ENCODE measurements at regions not wholly inside any gene's neighbourhood (a gene's known extent, or its start where the extent isn't known, plus 50 kb on each side); places are given as distances from the start of the nearest gene placed in this dataset.

DNA sequence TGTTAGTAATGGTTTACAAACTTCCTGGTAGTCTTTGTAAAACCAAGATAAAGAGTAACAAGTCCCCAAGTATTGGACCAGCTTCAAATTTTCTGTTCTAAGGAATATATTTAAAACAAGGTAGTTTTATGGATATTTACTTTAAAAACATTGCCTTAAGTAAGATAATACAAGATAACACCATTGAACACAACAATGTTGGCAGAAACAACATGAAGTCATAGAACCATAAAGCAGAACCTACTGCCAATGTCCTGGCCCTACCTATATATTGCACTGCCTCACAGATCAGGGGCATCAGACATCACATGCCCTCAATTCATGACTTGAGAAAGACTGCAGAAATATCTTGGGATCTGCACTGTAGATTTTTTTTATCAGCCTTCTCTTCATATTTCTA is 1176.2 kb downstream of the PCDH7 start:
- no peaks in the 10 kb centered on the region for H3K4me1 Mint-ChIP-seq
- no peaks in the 10 kb centered on the region for H3K36me3 Mint-ChIP-seq
- H3K9me3 Mint-ChIP-seq = no peaks in the 10 kb centered on the region
- H3K27ac Mint-ChIP-seq = no peak overlapping the region
- H3K4me3 Mint-ChIP-seq = no peak overlapping the region
- no peak for ATAC-seq
- H3K27me3 Mint-ChIP-seq = no peaks in the 10 kb centered on the region

DNA sequence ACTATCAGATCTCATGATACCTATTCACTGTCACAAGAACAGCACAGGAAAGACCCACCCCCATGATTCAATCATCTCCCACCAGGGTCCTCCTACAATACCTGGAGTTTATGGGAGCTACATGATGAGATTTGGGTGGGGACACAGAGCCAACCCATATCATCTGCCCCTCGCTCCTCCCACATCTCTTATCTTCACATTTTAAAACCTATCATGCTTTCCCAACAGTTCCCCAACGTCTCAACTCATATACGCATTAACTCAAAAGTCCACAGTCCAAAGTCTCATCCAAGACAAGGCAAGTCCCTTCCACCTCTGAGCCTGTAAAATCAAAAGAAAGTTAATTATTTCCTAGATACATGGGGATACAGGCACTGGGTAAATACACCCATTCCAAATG is 1185.2 kb downstream of the PCDH7 start:
- Mint-ChIP-seq H3K4me3 (no peak overlapping the region), H3K4me1 (no peaks in the 10 kb centered on the region), H3K9me3 (peaks cover 2% of the 10 kb centered on the region), H3K27me3 (no peaks in the 10 kb centered on the region), H3K27ac (no peak overlapping the region), H3K36me3 (no peaks in the 10 kb centered on the region)
- ATAC-seq = no peak

DNA sequence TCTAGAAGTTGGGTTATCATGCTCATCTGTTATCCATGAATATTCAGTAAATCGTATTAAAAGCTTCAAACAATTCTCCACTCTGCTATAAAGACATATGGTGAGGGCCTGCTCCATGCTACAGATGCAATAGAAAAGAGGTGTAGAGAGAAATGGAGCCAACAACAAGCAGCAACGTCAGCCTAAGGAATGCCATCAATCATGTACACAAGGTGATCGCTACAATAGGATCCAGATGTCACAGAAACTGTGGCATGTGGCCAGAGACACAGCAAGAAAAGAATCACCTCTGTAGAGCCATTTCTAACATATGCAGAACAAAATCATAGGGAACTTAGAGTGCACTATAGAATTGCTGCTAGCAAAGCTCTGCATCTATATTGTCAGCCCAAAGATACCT is 1188.1 kb downstream of the PCDH7 start:
- no peak for ATAC-seq
- no peak overlapping the region for H3K4me3 Mint-ChIP-seq

DNA sequence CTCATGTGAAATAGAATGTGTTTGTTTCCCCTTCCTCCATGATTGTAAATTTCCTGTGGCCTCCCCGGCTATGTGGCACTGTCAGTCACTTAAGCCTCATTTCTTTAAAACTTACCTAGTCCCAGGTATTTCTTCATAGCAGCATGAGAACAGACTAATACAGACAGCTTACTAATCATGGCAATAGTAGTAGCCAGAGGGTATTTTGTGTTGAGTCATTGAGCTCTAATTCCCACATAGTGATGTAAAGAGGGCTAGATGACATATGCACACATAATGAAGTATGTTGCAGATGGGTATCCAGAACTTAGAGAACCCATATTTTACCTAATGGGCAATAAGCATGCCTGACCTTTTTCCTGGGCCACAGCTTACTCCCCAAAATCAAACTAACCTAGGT is 1197.2 kb downstream of the PCDH7 start:
- peaks cover 9% of the 10 kb centered on the region for H3K9me3 Mint-ChIP-seq
- no peaks in the 10 kb centered on the region for H3K36me3 Mint-ChIP-seq
- H3K27ac Mint-ChIP-seq = no peak overlapping the region
- ATAC-seq = no peak
- H3K4me3 Mint-ChIP-seq = no peak overlapping the region
- no peaks in the 10 kb centered on the region for H3K27me3 Mint-ChIP-seq
- no peaks in the 10 kb centered on the region for H3K4me1 Mint-ChIP-seq

More for the DNA sequence above, 1188.1 kb downstream of the PCDH7 start:
- Mint-ChIP-seq H3K36me3 (no peaks in the 10 kb centered on the region), H3K4me1 (no peaks in the 10 kb centered on the region), H3K9me3 (no peaks in the 10 kb centered on the region), H3K27me3 (no peaks in the 10 kb centered on the region), H3K27ac (no peak overlapping the region)

DNA sequence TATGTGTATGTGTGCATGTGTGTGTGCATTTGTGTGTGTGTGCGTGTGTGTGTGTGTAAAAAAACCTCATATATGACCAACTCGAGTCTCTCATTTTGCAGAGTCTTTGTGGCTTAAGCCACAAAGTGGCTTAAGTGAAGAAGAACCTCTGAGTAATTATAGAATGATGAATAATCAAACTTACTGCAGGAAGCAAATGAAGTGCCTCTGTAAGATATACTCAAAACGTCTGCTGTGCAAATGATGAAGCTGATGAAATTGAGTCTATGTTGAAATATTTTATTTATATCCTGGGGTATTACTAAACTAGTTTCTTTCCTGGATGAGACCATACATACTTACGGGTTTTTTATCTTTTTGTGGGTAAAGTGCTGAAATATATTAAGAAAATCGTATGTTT is 1198.7 kb downstream of the PCDH7 start:
- H3K36me3 Mint-ChIP-seq = no peaks in the 10 kb centered on the region
- H3K4me1 Mint-ChIP-seq = no peaks in the 10 kb centered on the region
- peaks cover 9% of the 10 kb centered on the region for H3K9me3 Mint-ChIP-seq

DNA sequence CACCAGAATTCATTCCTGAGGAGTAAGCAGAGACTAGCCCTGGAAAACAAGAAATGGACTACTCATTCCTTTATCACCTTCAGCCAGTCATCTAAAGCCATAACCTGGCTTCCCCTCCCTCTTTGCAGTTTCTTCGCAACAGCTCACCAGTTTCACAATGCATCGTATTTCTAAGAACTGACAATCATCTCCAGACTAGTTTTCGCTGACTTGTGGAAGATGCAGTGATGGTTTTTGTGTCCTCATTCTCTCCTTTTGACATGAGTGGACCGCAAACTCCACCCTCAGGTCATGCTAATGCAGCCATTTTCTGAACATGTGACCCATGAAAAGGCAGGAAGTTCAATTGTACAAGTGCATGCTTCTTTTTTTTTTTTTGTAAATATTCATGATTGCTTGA is 1203.5 kb downstream of the PCDH7 start:
- no peak overlapping the region for H3K4me3 Mint-ChIP-seq
- peaks cover 11% of the 10 kb centered on the region for H3K9me3 Mint-ChIP-seq
- H3K27ac Mint-ChIP-seq = no peak overlapping the region

More for the DNA sequence above, 1198.7 kb downstream of the PCDH7 start:
- no peak overlapping the region for H3K27ac Mint-ChIP-seq
- no peak overlapping the region for H3K4me3 Mint-ChIP-seq
- H3K27me3 Mint-ChIP-seq = no peaks in the 10 kb centered on the region
- ATAC-seq = no peak

DNA sequence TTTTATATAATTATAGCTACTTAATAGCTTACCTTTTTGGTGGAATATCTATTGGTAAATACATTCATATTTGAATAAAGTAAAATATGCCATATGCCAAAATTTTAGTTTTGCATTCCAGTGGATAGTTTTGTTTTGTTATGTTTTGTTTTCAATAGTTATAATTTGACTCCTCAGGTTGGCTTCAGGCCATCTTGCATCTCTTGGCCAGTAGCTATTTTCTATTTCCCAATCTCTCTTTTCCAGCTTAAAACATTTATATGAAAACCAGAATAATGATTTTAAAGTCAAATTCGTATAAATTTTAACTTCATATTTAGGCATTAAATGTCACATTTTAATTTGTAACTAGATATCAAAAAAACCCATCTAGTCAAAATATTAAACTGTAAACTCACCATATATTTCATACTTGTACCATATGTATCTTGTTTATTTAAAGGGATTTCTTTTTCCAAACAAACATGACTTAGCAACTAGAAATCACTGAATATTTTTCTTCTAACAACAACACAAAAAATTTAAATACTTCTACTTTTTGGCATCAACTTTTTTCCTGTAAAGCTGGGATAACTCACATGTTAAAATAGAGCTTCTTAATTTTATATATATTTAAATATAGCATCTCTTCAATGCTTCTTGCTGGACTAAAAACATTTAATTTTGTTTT is 1209.6 kb downstream of the PCDH7 start:
- H3K36me3 Mint-ChIP-seq = no peaks in the 10 kb centered on the region
- ATAC-seq = no peak
- H3K4me3 Mint-ChIP-seq = no peak overlapping the region
- peaks cover 4% of the 10 kb centered on the region for H3K9me3 Mint-ChIP-seq
- no peaks in the 10 kb centered on the region for H3K4me1 Mint-ChIP-seq
- H3K27me3 Mint-ChIP-seq = no peaks in the 10 kb centered on the region
- H3K27ac Mint-ChIP-seq = no peak overlapping the region

More for the DNA sequence above, 1203.5 kb downstream of the PCDH7 start:
- H3K4me1 Mint-ChIP-seq = no peaks in the 10 kb centered on the region
- no peak for ATAC-seq
- H3K27me3 Mint-ChIP-seq = no peaks in the 10 kb centered on the region
- no peaks in the 10 kb centered on the region for H3K36me3 Mint-ChIP-seq

DNA sequence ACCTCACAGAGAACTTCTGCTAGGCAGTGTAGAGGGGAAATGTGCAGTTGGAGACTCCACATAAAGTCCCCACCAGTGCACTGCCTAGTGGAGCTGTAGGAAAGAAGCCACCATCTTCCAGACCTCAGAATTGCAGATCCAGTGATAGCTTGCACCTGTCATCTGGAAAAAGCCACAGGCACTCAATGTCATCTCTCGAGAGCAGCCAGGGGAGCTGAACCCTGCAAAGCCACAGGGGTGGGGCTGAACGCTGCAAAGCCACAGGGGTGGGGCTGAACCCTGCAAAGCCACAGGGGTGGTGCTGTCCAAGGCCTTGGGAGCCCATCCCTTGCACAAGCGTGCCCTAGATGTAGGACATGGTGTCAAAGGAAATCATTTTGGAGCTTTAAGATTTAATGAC is 1226.3 kb downstream of the PCDH7 start:
- H3K27ac Mint-ChIP-seq = no peak overlapping the region
- H3K9me3 Mint-ChIP-seq = peaks cover 7% of the 10 kb centered on the region
- no peaks in the 10 kb centered on the region for H3K4me1 Mint-ChIP-seq
- no peak for ATAC-seq
- H3K4me3 Mint-ChIP-seq = no peak overlapping the region
- no peaks in the 10 kb centered on the region for H3K36me3 Mint-ChIP-seq
- no peaks in the 10 kb centered on the region for H3K27me3 Mint-ChIP-seq

DNA sequence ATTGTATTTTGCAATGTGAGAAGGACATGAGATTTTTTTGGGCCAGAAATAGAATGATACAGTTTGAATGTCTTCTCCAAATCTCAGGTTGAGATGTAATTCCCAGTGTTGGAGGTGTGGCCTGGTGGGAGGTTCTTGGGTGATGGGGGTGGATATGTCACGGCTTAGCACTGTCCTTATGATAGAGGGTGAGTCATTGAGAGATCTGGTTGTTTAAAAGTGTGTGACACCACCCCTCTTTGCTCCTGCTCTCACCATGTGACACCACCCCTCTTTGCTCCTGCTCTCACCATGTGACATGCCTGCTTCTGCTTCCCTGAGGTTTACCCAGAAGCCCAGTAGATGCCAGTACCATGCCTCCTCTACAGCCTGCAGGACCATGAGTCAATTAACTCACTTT is 1226.9 kb downstream of the PCDH7 start:
- Mint-ChIP-seq H3K36me3 (no peaks in the 10 kb centered on the region), H3K4me3 (no peak overlapping the region), H3K27me3 (no peaks in the 10 kb centered on the region), H3K27ac (no peak overlapping the region), H3K9me3 (peaks cover 7% of the 10 kb centered on the region), H3K4me1 (no peaks in the 10 kb centered on the region)
- ATAC-seq = no peak

DNA sequence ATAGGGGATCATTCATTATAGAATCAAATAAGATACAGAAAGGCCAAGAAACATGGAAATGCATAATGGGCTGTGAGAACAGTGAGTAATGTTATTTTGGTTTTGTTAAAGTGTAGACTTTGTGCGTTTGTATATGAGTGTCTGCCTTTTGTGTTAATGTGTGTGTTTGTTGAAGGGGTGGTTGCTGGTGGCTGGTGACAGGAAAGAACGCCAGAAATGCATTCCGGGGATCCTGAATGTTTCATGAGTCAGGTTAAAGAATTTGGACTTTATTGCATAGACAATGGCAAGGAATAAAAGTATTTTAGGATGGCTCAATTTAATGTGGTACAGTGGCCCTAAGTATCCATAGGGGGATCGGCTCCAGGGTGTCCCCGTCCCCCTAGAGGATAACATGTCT is 1228.9 kb downstream of the PCDH7 start:
- Mint-ChIP-seq H3K4me3 (no peak overlapping the region), H3K9me3 (peaks cover 5% of the 10 kb centered on the region), H3K4me1 (no peaks in the 10 kb centered on the region), H3K27me3 (no peaks in the 10 kb centered on the region), H3K36me3 (no peaks in the 10 kb centered on the region), H3K27ac (no peak overlapping the region)
- ATAC-seq = no peak

DNA sequence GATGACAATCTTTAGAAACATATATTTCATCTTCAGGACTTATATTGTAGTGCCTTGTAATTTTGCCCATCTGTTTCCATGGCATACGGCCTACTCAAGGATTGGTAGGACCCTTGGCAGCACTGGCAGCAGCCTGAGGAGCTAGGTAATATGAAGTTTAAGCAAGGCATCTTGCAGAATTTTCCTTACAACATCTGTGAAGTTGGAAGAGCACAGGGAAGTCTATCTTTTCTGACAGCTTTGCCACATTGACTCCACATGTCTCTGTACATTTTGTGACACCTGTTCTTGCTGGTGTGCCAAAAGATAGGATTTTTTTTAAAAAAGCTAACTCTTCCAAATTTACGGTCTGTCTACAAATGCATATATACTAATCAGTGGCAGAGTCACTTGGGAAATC is 1235.2 kb downstream of the PCDH7 start:
- Mint-ChIP-seq H3K4me1 (no peaks in the 10 kb centered on the region), H3K36me3 (no peaks in the 10 kb centered on the region), H3K9me3 (peaks cover 8% of the 10 kb centered on the region), H3K4me3 (no peak overlapping the region), H3K27me3 (no peaks in the 10 kb centered on the region), H3K27ac (no peak overlapping the region)
- ATAC-seq = no peak

DNA sequence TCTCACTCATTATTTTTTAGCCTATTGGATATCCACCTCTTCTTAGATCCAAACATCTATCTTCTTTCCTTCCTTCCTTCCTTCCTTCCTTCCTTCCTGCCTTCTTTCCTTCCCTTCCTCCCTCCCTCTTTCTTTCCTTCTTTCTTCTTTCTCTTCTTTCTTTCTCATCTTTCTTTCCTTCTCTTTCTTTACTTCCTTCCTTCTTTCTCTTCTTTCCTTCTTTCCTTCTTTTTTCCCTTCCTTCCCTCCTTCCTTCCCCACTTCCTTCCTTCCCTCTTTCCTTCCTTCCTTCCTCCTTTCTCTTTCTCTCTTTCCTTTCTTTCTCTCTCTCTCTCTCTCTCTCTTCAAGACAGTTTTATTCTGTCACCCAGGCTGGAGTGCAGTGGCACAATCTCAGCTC is 1239.8 kb downstream of the PCDH7 start:
- peaks cover 9% of the 10 kb centered on the region for H3K9me3 Mint-ChIP-seq
- no peak overlapping the region for H3K27ac Mint-ChIP-seq
- H3K4me3 Mint-ChIP-seq = no peak overlapping the region
- no peak for ATAC-seq
- H3K36me3 Mint-ChIP-seq = no peaks in the 10 kb centered on the region
- H3K27me3 Mint-ChIP-seq = no peaks in the 10 kb centered on the region
- no peaks in the 10 kb centered on the region for H3K4me1 Mint-ChIP-seq

DNA sequence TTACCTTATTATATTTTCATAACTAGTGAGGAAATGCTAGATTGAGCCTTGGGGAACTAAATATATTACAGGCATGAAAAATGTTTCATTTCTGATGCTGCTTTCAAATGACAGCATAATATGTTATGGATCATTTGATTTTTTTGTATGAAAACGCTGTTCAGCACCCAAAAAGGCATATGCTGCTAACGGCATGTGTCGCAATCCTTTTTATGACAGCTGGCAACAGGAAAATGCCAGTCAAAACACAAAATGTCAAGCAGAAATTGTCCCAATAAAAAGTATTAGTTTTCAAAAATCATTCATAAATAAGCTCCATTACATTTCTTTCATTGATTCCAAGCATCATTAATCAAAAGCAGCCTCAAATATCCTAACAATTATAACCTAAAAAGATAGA is 1244.5 kb downstream of the PCDH7 start:
- H3K27me3 Mint-ChIP-seq = no peaks in the 10 kb centered on the region
- no peaks in the 10 kb centered on the region for H3K36me3 Mint-ChIP-seq
- H3K9me3 Mint-ChIP-seq = peaks cover 8% of the 10 kb centered on the region
- ATAC-seq = no peak
- H3K4me3 Mint-ChIP-seq = no peak overlapping the region
- H3K27ac Mint-ChIP-seq = no peak overlapping the region
- no peaks in the 10 kb centered on the region for H3K4me1 Mint-ChIP-seq

DNA sequence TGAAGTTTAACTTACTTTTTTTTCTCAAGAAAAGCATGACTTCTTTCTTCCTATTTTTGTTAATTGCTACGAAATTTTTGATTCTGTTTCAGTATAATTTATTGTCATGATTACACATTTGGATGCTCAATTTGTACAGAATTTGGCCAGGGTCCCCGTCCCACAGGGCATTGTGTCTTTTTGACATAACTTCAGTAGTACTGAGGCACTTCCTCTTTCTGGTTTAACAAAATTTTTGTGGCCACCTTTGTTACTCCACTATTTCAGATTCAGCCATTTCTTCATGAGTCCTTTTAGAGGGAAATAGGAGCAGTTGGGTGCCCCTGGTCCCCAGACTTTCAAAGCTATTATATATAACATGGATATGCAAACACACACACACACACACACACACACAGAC is 1248.7 kb downstream of the PCDH7 start:
- Mint-ChIP-seq H3K27ac (no peak overlapping the region), H3K4me1 (no peaks in the 10 kb centered on the region), H3K36me3 (no peaks in the 10 kb centered on the region), H3K27me3 (no peaks in the 10 kb centered on the region), H3K9me3 (peaks cover 2% of the 10 kb centered on the region), H3K4me3 (no peak overlapping the region)
- ATAC-seq = no peak

DNA sequence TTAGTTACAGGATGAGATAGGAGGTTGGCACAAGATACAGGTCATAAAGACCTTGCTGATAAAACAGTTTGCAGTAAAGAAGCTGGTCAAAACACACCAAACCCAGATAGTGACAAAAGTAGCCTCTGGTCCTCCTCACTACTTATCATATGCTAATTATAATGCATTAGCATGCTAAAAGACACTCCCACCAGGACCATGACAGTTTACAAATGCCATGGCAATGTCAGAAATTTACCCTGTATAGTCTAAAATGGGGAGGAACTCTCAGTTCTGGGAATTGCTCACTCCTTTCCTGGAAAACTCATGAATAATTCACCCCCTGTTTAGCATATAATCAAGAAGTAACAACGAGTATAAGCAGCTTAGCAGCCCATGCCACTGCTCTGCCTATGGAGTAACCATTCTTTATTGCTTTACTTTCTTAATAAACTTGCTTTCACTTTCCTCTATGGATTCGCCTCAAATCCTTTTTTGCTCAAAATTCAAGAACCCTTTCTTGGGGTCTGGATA is 1254.4 kb downstream of the PCDH7 start:
- no peak overlapping the region for H3K4me3 Mint-ChIP-seq
- no peak overlapping the region for H3K27ac Mint-ChIP-seq
- H3K27me3 Mint-ChIP-seq = no peaks in the 10 kb centered on the region
- peaks cover 7% of the 10 kb centered on the region for H3K9me3 Mint-ChIP-seq
- H3K36me3 Mint-ChIP-seq = no peaks in the 10 kb centered on the region
- no peak for ATAC-seq
- H3K4me1 Mint-ChIP-seq = no peaks in the 10 kb centered on the region

DNA sequence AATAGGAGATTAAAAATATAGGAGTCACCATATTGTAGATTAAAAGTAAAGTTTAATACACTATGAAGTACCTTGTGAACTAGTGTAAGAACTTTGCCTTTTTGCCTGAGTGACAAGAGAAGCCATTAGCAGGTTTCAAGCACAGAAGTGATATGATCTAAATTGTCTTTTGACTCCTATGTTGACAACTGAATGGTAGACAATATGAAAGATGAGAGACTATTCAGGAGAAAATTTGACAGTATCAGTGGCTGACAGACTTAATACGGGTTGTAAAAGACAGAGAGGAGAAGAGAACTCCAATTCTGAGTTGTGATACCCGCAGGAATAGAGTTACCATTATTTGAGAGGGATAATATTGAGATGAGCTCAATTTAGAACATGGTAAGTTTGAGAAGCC is 1259.8 kb downstream of the PCDH7 start:
- Mint-ChIP-seq H3K27ac (no peak overlapping the region), H3K4me3 (no peak overlapping the region), H3K27me3 (no peaks in the 10 kb centered on the region), H3K36me3 (no peaks in the 10 kb centered on the region), H3K9me3 (peaks cover 9% of the 10 kb centered on the region), H3K4me1 (no peaks in the 10 kb centered on the region)
- ATAC-seq = no peak

Data from stimulated activated memory B cell treated with anti-CD40 and anti-IgM and Interleukin-4, amounts not matched to agents 10 μg/mL and 1 μg/mL and 100 μg/mL, for 72 hours (primary cell).